ENCODE measurements at regions not wholly inside any gene's neighbourhood (a gene's known extent, or its start where the extent isn't known, plus 50 kb on each side); places are given as distances from the start of the nearest gene placed in this dataset.

DNA sequence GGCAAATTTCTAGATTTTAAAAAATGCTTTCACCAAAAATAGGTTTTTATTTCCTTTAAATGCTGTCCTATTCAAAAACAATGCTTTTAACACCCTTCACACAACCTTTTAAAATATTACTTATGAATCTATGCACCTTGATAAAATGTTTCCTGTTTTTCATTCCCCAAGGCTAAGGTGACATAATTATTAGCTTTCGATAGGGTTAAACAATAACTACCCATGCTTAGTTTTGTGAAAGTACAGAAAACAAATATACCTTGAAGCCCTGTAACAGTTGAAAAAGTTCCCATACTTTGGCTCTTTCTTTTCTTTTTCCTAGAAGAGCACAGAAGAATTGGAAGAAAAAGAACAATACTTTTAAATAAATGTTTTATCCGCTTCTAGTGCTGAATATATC is 54.9 kb upstream of the ITPRID2 start:
- DNase-seq (ENCODE audit: low read depth in 3 of 3): no peak

- no peak for DNase-seq (ENCODE audit: low read depth in 3 of 3)
Measured at GRCh38 chr2:181837563-181837962, 54.0 kb upstream of the ITPRID2 start.

DNA sequence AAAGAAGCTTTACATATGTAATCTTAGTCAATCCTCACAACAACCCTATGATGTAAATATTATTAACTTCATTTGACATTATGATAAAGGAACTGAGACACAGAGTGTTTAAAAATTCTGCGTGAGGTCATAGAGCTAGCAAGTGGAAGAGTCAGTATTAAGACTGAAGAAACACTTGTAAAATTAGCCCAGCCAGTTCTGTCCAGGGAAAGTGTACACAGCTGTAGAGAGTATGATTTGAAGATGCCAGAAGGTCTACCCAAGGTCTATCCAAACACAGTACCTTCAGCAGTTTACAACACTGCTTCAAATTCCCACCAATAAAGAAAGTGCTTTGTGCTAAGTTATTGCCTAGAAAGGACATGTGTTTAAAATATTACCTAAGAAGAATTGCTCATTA is 51.7 kb upstream of the ITPRID2 start:
- DNase-seq (ENCODE audit: low read depth in 3 of 3): no peak

DNA sequence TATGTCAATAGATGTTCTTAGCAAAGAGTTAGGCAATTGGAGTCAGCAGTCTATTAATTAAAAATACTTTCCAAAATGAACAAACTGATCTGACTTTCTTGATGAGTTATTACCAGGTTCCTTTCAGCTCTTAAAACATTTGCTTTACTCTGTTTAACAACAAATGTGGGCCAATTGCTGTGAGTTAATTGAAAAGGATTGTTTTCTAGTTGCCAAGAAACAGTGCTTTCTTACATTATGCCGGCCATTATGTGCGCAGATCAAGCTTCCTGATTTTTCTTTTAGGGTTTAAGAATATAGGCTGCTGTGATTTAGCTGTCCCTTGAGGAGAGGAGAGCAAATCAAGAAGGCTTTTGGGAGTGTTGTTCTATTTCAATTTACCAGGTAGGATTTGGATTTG is 50.5 kb upstream of the ITPRID2 start:
- no peak for DNase-seq (ENCODE audit: low read depth in 3 of 3)

All from stimulated activated CD4-positive, alpha-beta T cell treated with anti-CD3 and anti-CD28 coated beads, TNF-alpha, amount 100 ng/mL, for 24 hours (primary cell).